ENCODE measurements at regions not wholly inside any gene's neighbourhood (a gene's known extent, or its start where the extent isn't known, plus 50 kb on each side); places are given as distances from the start of the nearest gene placed in this dataset.

GRCh38 chr10:125513429-125514182 is 169.4 kb downstream of the TEX36 start:
- H3K27ac ChIP-seq: no peak overlapping the region
- TF ChIP-seq CTCF (IDR thresholded peaks at IDR 0.05): no peak
- H3K4me1 ChIP-seq: no peaks in the 10 kb centered on the region
- no peak for ATAC-seq
- intact Hi-C loops (cut with DNase I): no loop called here
- no peaks in the 10 kb centered on the region for H3K36me3 ChIP-seq
- DNase-seq: no peak
- peaks cover 11% of the 10 kb centered on the region for H3K27me3 ChIP-seq
- H3K9me3 ChIP-seq: no peaks in the 10 kb centered on the region
- no peak overlapping the region for H3K4me3 ChIP-seq

DNA sequence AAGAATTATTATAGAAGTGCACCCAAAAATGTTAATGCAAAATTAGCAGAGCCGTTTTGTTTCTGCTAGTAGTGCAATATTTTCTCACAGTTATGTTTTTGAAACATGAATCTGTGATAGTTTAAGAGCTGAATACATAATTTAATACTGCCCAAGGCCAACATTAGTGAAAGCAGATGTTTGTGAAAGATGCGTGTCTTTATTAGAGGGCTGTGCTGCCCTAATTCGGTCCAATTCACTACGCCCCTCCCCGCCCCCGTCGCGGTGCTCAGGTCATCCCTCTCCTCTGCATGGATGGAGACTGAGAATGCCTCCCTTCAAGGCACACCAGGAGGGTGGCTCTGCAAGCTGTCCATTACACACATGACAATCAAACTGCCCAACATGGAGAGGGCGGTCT is 172.0 kb downstream of the TEX36 start:
- no peak for ATAC-seq
- H3K27me3 ChIP-seq: peaks cover 8% of the 10 kb centered on the region
- intact Hi-C loops (cut with DNase I): no loop called here
- no peaks in the 10 kb centered on the region for H3K36me3 ChIP-seq
- TF ChIP-seq CTCF (IDR thresholded peaks at IDR 0.05): no peak
- DNase-seq: no peak
- H3K27ac ChIP-seq: no peak overlapping the region
- no peaks in the 10 kb centered on the region for H3K4me1 ChIP-seq
- H3K9me3 ChIP-seq: no peaks in the 10 kb centered on the region
- no peak overlapping the region for H3K4me3 ChIP-seq

GRCh38 chr10:125505648-125506047 is 177.3 kb downstream of the TEX36 start:
- no peaks in the 10 kb centered on the region for H3K4me1 ChIP-seq
- no peaks in the 10 kb centered on the region for H3K27me3 ChIP-seq
- no peak overlapping the region for H3K4me3 ChIP-seq
- DNase-seq: no peak
- no peak overlapping the region for H3K27ac ChIP-seq
- no peak for TF ChIP-seq CTCF (IDR thresholded peaks at IDR 0.05)
- no peaks in the 10 kb centered on the region for H3K9me3 ChIP-seq
- intact Hi-C loops (cut with DNase I): no loop called here
- ATAC-seq: no peak
- no peaks in the 10 kb centered on the region for H3K36me3 ChIP-seq

DNA sequence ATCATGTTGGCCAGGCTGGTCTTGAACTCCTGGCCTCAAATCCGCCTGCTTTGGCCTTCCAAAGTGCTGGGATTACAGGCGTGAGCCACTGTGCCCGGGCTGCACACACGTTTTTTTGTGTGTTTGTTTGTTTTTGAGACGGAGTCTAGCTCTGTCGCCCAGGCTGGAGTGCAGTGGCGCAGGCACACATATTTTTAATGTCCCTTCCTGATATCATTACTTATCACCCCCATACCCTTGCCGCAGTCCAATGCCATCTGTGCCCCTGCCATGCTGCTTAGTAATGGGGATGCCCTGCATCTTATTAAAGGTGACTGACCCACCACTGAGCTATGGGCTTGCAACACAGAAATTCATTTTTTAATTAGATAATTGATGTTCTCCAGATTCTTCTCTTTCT is 180.7 kb downstream of the TEX36 start:
- intact Hi-C loops (cut with DNase I): no loop called here
- no peak overlapping the region for H3K27ac ChIP-seq
- no peaks in the 10 kb centered on the region for H3K27me3 ChIP-seq
- no peak overlapping the region for H3K4me3 ChIP-seq
- H3K9me3 ChIP-seq: no peaks in the 10 kb centered on the region
- ATAC-seq: no peak
- TF ChIP-seq CTCF (IDR thresholded peaks at IDR 0.05): no peak
- DNase-seq: no peak
- no peaks in the 10 kb centered on the region for H3K4me1 ChIP-seq
- no peaks in the 10 kb centered on the region for H3K36me3 ChIP-seq

GRCh38 chr10:125495386-125495785 is 187.6 kb downstream of the TEX36 start:
- Histone ChIP-seq H3K36me3 (no peaks in the 10 kb centered on the region), H3K4me1 (no peaks in the 10 kb centered on the region), H3K27ac (no peak overlapping the region), H3K9me3 (no peaks in the 10 kb centered on the region), H3K27me3 (no peaks in the 10 kb centered on the region), H3K4me3 (no peak overlapping the region)
- no peak for DNase-seq
- intact Hi-C loops (cut with DNase I): no loop called here
- no peak for ATAC-seq
- no peak for TF ChIP-seq CTCF (IDR thresholded peaks at IDR 0.05)

Data from upper lobe of right lung (tissue), 1 donor.